AG04449 (cell line): ENCODE measurements at regions not wholly inside any gene's neighbourhood (a gene's known extent, or its start where the extent isn't known, plus 50 kb on each side); places are given as distances from the start of the nearest gene placed in this dataset.

Experiments
- CTCF ChIA-PET: fragments of 350-600 bp; formaldehyde crosslinking; extraction: SDS; loops from one replicate; lab custom pipeline; 2021; ENCODE audit warnings: antibody characterized with exemption; lab: Yijun Ruan, JAX
- POLR2A ChIA-PET: fragments of 400-600, 350-600 bp; formaldehyde crosslinking; extraction: SDS; loops from one replicate; lab custom pipeline; 2020; ENCODE audit warnings: antibody characterized with exemption, inconsistent platforms; lab: Yijun Ruan, JAX
- DNase-seq: peaks from one replicate; pipeline ENCODE4 v3.0.0-alpha.2; 2010; ENCODE audit warnings: low read depth, low spot score
- H3K4me3 ChIP-seq: 2 replicates; pipeline ENCODE4 v1.5.1; 2011; ENCODE audit warnings: low read depth, mild to moderate bottlenecking, control low read depth, low read length
- TF ChIP-seq, protein P1 (sequence below): IDR thresholded peaks from one replicate; pipeline ENCODE4 v1.5.1; 2011; ENCODE audit warnings: mild to moderate bottlenecking, moderate library complexity, low read length, control low read depth, inconsistent platforms; ENCODE audit not compliant: insufficient read depth; ENCODE audit errors: missing control alignments

DNA sequence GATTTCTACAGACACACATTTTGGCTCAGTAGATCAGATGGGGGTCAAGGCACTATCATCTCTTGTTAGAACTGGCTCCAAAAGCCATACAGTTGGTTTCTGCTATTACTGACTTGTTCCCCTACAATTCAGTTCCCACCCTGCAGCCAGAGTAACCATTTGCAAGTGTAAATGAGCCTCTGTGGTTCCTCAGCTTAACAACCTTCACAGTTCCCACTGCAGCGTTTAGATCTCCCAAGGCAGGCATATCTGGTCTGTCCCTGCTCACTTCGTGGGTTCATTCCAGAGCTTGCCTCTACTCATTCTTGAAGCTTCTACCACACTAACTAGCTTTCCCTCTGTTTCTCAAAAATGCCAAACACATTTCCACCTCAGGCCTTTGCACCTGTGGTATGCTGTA lies 186.1 kb downstream of the CBLN1 start:
- TF ChIP-seq, protein P1, sequence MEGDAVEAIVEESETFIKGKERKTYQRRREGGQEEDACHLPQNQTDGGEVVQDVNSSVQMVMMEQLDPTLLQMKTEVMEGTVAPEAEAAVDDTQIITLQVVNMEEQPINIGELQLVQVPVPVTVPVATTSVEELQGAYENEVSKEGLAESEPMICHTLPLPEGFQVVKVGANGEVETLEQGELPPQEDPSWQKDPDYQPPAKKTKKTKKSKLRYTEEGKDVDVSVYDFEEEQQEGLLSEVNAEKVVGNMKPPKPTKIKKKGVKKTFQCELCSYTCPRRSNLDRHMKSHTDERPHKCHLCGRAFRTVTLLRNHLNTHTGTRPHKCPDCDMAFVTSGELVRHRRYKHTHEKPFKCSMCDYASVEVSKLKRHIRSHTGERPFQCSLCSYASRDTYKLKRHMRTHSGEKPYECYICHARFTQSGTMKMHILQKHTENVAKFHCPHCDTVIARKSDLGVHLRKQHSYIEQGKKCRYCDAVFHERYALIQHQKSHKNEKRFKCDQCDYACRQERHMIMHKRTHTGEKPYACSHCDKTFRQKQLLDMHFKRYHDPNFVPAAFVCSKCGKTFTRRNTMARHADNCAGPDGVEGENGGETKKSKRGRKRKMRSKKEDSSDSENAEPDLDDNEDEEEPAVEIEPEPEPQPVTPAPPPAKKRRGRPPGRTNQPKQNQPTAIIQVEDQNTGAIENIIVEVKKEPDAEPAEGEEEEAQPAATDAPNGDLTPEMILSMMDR = no peak
- CTCF ChIA-PET = no interaction called here

DNA sequence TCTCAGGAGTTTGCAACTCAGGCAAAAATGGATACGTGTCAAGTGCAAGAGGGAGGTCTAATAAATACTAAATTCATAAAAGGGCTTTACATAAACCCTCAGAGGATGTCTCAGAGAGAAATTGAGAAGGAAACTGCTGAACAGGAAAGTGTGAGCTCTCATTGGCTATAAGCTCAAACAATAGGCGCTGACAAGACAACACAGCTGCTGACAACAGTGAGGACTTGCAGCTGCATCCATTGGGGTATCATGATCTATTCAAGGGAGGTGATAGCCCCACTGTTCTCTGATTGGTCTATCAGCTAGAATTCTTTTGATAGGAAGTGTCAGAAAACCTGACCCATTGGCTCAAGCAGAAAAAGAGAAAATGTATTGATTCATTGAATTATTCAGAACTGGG lies 187.2 kb downstream of the CBLN1 start:
- ChIA-PET POLR2A (interaction anchor here (0.6 kb wide), 1 partner anchor 144 kb away, joined by 4 read pairs; no protein-coding TSS in a partner anchor), CTCF (no interaction called here)
- H3K4me3 ChIP-seq = no peak overlapping the region
- TF ChIP-seq, protein P1 = no peak
- DNase-seq = no peak

More for the DNA sequence above, 186.1 kb downstream of the CBLN1 start:
- POLR2A ChIA-PET = no interaction called here
- no peak overlapping the region for H3K4me3 ChIP-seq
- DNase-seq = no peak

DNA sequence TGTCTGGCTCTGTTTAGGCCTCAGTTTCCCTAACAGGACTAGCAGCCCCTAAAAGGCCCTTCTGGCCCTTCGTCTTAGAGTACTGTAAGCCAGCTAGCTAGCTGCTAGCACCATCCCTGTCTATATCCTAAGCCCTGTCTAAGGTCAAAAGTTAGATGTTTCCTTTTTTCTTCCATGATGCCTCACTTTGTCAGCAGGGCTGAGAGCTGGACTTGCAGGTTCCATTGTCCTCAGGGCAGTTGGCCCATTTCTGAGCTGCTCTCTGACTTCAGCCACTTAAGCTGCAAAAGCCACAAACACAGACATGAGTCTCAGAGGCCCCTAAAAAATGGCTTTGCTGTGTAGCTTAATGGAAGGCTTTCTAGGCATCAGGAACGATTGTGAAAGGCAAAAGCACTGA lies 187.7 kb downstream of the CBLN1 start:
- TF ChIP-seq, protein P1 = no peak
- no peak overlapping the region for H3K4me3 ChIP-seq
- ChIA-PET POLR2A (interaction anchor here (0.6 kb wide), 1 partner anchor 144 kb away, joined by 4 read pairs; no protein-coding TSS in a partner anchor), CTCF (no interaction called here)
- no peak for DNase-seq

DNA sequence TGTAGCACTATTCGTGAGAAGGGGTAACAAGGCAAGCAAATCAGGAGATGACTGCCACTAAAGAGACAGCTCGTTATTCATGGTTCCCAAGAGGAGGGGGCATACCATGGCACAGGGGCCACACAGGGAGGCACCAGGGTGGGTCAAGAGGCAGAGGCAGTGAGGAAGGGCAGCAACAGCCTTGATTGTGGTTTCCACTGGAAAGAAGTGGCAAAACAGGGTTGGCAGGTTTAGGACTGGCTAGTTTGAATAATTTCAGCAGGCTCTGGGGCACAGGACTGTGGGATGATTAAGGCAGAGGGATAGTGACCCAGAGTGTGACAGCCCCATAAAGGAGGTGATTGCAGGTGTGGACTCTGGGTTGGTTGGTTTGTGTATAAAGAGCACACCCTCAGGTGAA lies 188.9 kb downstream of the CBLN1 start:
- TF ChIP-seq, protein P1 = no peak
- CTCF ChIA-PET = no interaction called here

DNA sequence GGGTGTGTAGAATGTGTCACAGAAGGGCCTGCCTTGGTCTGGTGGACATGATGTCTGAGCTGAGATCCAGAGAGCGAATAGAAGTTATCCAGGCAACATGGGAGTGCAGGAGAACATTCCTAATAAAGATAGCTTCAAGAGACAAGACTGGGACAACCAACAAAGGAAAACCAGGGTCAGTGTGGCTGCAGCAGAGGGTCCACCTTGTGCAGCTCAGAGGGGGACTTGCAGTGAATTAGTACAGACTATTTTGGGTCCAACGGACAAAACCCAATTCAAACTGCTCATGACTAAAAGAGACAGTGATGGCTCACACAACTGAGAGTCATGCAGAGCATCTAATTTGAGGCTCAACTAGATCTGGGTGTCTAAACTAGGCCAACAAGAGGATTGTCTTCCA lies 192.1 kb downstream of the CBLN1 start:
- POLR2A ChIA-PET = no interaction called here
- no peak for DNase-seq
- TF ChIP-seq, protein P1 = no peak
- CTCF ChIA-PET = no interaction called here
- no peak overlapping the region for H3K4me3 ChIP-seq

More for the DNA sequence above, 188.9 kb downstream of the CBLN1 start:
- POLR2A ChIA-PET = no interaction called here
- H3K4me3 ChIP-seq = no peak overlapping the region
- no peak for DNase-seq

DNA sequence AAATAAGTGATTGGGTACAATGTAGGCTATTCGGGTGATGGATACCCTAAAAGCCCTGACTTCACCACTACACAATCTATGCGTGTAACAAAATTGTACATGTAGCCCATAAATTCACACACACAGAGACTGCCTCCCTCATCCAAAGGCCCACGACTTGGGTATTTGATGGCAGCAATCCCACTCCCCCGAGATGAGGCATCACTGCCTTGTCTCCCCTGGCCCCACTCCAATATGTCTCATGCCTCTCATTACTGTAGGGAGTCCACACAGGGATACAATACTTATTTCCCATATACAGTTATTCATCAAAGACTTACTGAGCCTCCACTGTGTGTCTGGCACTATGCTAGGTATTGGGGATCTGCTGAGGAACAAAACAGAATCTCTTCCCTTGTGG lies 192.6 kb downstream of the CBLN1 start:
- ChIA-PET CTCF (no interaction called here), POLR2A (no interaction called here)
- DNase-seq = no peak
- TF ChIP-seq, protein P1 = no peak
- H3K4me3 ChIP-seq = no peak overlapping the region
